ENCODE measurements at regions not wholly inside any gene's neighbourhood (a gene's known extent, or its start where the extent isn't known, plus 50 kb on each side); places are given as distances from the start of the nearest gene placed in this dataset.
"Not testable (repeated sequence)": the region's sequence is repeated elsewhere in the genome, so short reads cannot be mapped to it uniquely, and the experiment has no call there.

DNA sequence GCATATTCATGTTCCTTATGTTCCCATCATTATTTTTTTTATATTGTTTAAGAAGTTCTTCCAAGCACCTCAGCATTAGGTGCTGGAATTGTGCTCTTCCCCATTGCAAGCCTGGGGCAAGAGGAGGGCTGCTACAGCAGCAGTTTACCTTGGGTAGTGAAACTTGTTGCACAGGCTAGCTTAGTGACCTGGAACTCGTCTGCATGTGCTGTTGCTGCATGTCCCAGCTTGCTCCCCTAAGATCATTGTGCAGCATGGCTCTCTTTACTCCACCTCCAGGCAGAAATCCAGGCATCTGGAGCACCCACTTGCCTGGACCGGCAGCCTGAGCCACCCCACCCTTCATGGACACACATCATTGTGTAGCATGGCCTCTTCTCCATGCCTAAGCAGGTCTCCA, 776.0 kb downstream of the GLUD2 start:
- Mint-ChIP-seq H3K36me3 (no peaks in the 10 kb centered on the region), H3K9me3 (no peaks in the 10 kb centered on the region), H3K27ac (no peak overlapping the region)
- ATAC-seq (no peak), DNase-seq (ENCODE audit: low spot score in 2 of 2) (no peak)

DNA sequence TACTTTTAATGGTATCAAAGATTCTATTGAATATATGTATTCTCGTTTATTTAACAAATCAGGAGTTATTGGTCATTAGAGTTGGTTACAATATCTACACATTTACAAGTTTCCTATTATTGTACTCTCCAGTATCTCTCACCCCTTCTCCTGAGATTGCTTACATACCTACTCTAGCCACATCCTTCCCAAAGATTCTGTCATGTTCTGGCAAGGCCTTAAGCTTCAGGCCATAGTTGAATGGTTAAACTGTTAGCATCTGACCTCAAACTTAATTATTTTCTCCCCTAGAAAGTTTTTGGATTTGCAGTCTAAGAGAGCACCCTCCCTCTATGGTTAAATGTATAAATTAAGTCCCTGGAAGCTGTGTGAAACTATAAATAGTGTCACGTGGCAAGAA, 784.2 kb downstream of the GLUD2 start:
- no peak for ATAC-seq
- DNase-seq (ENCODE audit: low spot score in 2 of 2): no peak
- Mint-ChIP-seq H3K9me3 (peaks cover 3 to 4% of the 10 kb centered on the region in 2 donors), H3K27ac (no peak overlapping the region), H3K36me3 (no peaks in the 10 kb centered on the region)

GRCh38 chrX:121832446-121832845, 785.0 kb downstream of the GLUD2 start:
- H3K27ac Mint-ChIP-seq: no peak overlapping the region
- H3K36me3 Mint-ChIP-seq: no peaks in the 10 kb centered on the region
- DNase-seq (ENCODE audit: low spot score in 2 of 2) (no peak), ATAC-seq (no peak)
- peaks cover 3 to 4% of the 10 kb centered on the region in 2 donors for H3K9me3 Mint-ChIP-seq

DNA sequence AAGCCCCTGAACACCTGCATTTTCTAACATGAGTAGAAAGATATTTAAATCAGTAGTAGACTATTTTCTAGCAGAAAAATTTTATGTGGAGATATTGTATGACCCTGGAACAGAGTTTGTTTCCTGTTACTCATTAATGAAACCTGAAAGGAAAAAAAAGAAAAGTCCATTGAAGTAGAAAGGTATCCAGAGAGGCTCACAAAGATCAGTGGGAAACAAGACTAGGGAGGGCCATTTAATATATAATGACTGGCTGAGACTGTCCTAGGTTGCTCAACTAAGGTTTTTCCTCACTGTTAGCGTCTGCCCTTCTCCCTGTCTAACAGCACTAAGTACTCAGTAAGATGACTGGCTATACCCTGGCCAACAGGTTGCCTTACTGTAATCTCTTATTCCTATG, 788.6 kb downstream of the GLUD2 start:
- no peaks in the 10 kb centered on the region for H3K36me3 Mint-ChIP-seq
- H3K27ac Mint-ChIP-seq: no peak overlapping the region
- H3K9me3 Mint-ChIP-seq: peaks cover 3 to 4% of the 10 kb centered on the region in 2 donors
- ATAC-seq: no peak
- DNase-seq (ENCODE audit: low spot score in 2 of 2): no peak

GRCh38 chrX:121851033-121851432, 803.6 kb downstream of the GLUD2 start:
- Mint-ChIP-seq H3K36me3 (no peaks in the 10 kb centered on the region), H3K27ac (no peak overlapping the region), H3K9me3 (no peaks in the 10 kb centered on the region)
- DNase-seq (ENCODE audit: low spot score in 2 of 2) (no peak), ATAC-seq (no peak)

- Mint-ChIP-seq H3K9me3 (no peaks in the 10 kb centered on the region), H3K27ac (no peak overlapping the region), H3K36me3 (no peaks in the 10 kb centered on the region)
- DNase-seq (ENCODE audit: low spot score in 2 of 2) (no peak), ATAC-seq (no peak)
These were observed 806.6 kb downstream of the GLUD2 start for GRCh38 chrX:121853762-121854613.

DNA sequence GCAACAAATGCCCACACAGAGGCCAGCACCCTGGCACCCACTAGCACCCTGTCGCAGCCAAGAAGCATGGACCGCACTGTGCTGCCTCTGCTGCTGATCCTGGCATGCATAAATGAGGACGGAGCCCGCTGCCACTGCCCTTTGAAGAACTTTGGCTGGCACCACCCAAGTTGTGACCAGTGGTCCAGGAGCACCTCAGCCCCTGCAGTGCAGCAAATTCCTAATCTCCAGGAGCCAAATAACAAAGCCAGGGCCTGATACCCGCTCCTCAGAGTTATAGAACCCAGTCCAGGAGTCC, 807.2 kb downstream of the GLUD2 start:
- no peaks in the 10 kb centered on the region for H3K9me3 Mint-ChIP-seq
- ATAC-seq (no peak), DNase-seq (ENCODE audit: low spot score in 2 of 2) (no peak)
- no peak overlapping the region for H3K27ac Mint-ChIP-seq
- no peaks in the 10 kb centered on the region for H3K36me3 Mint-ChIP-seq

DNA sequence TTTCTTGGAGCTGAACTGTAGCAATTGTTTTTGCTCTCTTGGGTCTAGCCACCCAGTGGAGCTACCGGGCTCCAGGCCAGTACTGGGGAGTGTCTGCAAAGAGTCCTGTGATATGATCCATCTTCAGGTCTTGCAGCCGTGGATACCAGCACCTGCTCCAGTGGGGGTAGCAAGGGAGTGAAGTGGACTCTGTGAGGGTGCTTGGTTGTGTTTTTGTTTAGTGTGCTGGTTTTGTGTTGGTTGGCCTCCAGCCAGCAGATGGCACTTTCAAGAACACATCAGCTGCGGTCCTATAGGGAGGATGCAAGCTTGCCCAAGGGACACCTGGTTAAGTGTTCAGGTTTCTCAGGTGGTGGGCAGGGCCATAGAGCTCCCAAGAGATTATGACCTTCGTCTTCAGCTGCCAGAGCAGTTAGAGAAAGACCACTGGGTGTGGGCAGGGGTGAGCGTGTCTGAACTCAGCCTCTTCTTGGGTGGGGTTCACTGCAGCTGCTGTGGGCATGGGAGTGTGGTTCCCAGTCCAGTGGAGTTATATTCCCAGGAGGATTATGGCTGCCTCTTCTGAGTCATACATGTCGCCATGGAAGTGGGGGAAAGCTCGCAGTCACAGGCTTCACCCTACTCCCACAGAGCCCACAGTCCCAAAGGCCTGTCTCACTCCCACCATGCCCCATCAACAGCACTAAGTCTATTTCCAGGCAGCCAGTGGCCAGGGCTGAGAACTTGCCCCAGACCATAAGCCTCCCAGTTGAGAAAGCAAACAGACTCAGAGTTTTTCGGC, 811.6 kb downstream of the GLUD2 start:
- no peak for ATAC-seq
- Mint-ChIP-seq H3K27ac (no peak overlapping the region), H3K9me3 (no peaks in the 10 kb centered on the region), H3K36me3 (no peaks in the 10 kb centered on the region)
- DNase-seq (ENCODE audit: low spot score in 2 of 2): no peak

- H3K27ac Mint-ChIP-seq: no peak overlapping the region
- no peaks in the 10 kb centered on the region for H3K36me3 Mint-ChIP-seq
- no peaks in the 10 kb centered on the region for H3K9me3 Mint-ChIP-seq
- DNase-seq (ENCODE audit: low spot score in 2 of 2): no peak
- ATAC-seq: no peak
These were observed 816.6 kb downstream of the GLUD2 start for GRCh38 chrX:121863976-121864375.

- DNase-seq (ENCODE audit: low spot score in 2 of 2) (no peak), ATAC-seq (no peak)
- no peak overlapping the region for H3K27ac Mint-ChIP-seq
- no peaks in the 10 kb centered on the region for H3K9me3 Mint-ChIP-seq
- no peaks in the 10 kb centered on the region for H3K36me3 Mint-ChIP-seq
These were observed 817.2 kb downstream of the GLUD2 start for GRCh38 chrX:121864561-121864960.

DNA sequence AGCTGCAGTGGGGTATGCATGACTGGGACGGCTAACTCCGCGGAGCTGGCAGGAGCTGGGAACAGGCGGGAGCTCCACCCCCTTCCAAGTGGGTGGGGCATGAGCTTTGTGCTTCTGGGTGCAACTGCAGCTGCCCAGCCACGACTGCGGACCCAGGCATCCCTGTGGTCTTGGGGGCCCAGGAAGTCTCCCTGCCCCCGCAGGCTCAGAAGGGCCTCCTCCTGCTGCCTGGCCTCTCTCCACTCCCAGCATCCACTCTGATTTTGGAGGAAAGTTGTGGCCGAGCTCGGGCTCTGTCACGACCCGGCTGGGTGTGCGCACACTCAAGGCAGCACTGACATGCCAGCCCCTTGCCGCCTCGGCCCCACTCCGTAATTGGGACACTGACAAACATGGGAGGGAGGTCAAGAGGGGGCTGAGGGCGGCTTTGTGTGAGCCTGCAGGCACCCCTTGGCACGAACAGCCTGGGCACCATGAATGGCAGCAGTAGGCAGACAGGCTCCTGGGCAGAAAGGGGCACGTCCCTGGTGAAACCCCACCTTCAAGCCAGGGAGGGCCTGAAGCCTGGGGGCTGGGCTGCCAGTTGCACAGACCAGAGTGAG, 822.6 kb downstream of the GLUD2 start:
- H3K9me3 Mint-ChIP-seq: no peaks in the 10 kb centered on the region
- ATAC-seq (no peak), DNase-seq (ENCODE audit: low spot score in 2 of 2) (no peak)
- no peaks in the 10 kb centered on the region for H3K36me3 Mint-ChIP-seq
- no peak overlapping the region for H3K27ac Mint-ChIP-seq

GRCh38 chrX:121871122-121871521, 823.7 kb downstream of the GLUD2 start:
- Mint-ChIP-seq H3K9me3 (no peaks in the 10 kb centered on the region), H3K36me3 (no peaks in the 10 kb centered on the region), H3K27ac (no peak overlapping the region)
- ATAC-seq: no peak
- DNase-seq (ENCODE audit: low spot score in 2 of 2): no peak

GRCh38 chrX:121876305-121876704, 828.9 kb downstream of the GLUD2 start:
- DNase-seq (ENCODE audit: low spot score in 2 of 2) (no peak), ATAC-seq (no peak)

GRCh38 chrX:121877337-121877736, 829.9 kb downstream of the GLUD2 start:
- H3K9me3 Mint-ChIP-seq; DNase-seq (ENCODE audit: low spot score in 2 of 2); ATAC-seq; H3K36me3 Mint-ChIP-seq: not testable (repeated sequence)
- peak overlapping the region in 1 of 2 donors; percentile 79 for H3K27ac Mint-ChIP-seq

More at GRCh38 chrX:121876305-121876704, 828.9 kb downstream of the GLUD2 start:
- Mint-ChIP-seq H3K27ac (no peak overlapping the region), H3K9me3 (no peaks in the 10 kb centered on the region), H3K36me3 (no peaks in the 10 kb centered on the region)

DNA sequence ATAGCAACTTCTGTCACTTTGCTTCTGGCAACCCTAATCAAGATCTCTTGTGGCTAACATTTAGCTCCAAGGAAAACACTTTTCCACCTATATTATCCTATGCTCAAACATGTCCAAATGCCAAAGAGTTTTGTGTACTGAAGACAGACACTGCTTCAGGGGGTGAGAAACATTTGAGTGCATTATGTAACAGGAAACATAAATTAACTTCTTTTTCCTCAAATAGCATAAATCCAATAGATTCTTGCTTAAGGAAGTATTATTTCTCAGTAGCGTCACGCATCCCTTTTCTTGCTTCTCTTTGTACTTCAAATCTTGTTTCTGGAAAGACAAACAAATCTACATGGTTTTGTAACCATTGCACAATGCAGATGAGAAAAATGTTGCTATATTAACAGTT, 839.1 kb downstream of the GLUD2 start:
- no peaks in the 10 kb centered on the region for H3K9me3 Mint-ChIP-seq
- no peak overlapping the region for H3K27ac Mint-ChIP-seq
- DNase-seq (ENCODE audit: low spot score in 2 of 2) (no peak), ATAC-seq (no peak)
- no peaks in the 10 kb centered on the region for H3K36me3 Mint-ChIP-seq

- Mint-ChIP-seq H3K9me3 (no peaks in the 10 kb centered on the region), H3K27ac (no peak overlapping the region), H3K36me3 (no peaks in the 10 kb centered on the region)
- ATAC-seq: no peak
- DNase-seq (ENCODE audit: low spot score in 2 of 2): no peak
These were observed 847.3 kb downstream of the GLUD2 start for GRCh38 chrX:121894756-121895155.

- no peaks in the 10 kb centered on the region for H3K9me3 Mint-ChIP-seq
- H3K36me3 Mint-ChIP-seq: no peaks in the 10 kb centered on the region
- H3K27ac Mint-ChIP-seq: no peak overlapping the region
- ATAC-seq (no peak), DNase-seq (ENCODE audit: low spot score in 2 of 2) (no peak)
These were observed 855.1 kb downstream of the GLUD2 start for GRCh38 chrX:121902463-121902862.

Measured in activated naive CD4-positive, alpha-beta T cell treated with anti-CD3 and anti-CD28 coated beads, Interleukin-2, amount 50 U/mL, for 72 hours (primary cell).